ENCODE measurements at regions not wholly inside any gene's neighbourhood (a gene's known extent, or its start where the extent isn't known, plus 50 kb on each side); places are given as distances from the start of the nearest gene placed in this dataset.

GRCh38 chr13:106753251-106753650, 185.3 kb upstream of the ARGLU1 start:
- no peak for TF ChIP-seq CTCF (IDR thresholded peaks at IDR 0.05; ENCODE audit: extremely low read depth in 1 of 2, insufficient read depth in 1 of 2, low read depth in 1 of 2, low read length in 2 of 2)
- peak; percentile 19 for TF ChIP-seq POLR2AphosphoS5 (IDR thresholded peaks at IDR 0.05; ENCODE audit: insufficient read depth, low read depth, low read length)
- no peak for TF ChIP-seq EZH2 (IDR thresholded peaks at IDR 0.05; ENCODE audit: borderline replicate concordance, low read depth, low read length, severe bottlenecking)
- no peak for TF ChIP-seq POLR2A (IDR thresholded peaks at IDR 0.05; ENCODE audit: low read depth, low read length)
- peak; percentile 66 for TF ChIP-seq GATA2 (IDR thresholded peaks at IDR 0.05; ENCODE audit: insufficient read depth, insufficient read length, low read depth, low read length)
